ENCODE measurements at regions not wholly inside any gene's neighbourhood (a gene's known extent, or its start where the extent isn't known, plus 50 kb on each side); places are given as distances from the start of the nearest gene placed in this dataset.

DNA sequence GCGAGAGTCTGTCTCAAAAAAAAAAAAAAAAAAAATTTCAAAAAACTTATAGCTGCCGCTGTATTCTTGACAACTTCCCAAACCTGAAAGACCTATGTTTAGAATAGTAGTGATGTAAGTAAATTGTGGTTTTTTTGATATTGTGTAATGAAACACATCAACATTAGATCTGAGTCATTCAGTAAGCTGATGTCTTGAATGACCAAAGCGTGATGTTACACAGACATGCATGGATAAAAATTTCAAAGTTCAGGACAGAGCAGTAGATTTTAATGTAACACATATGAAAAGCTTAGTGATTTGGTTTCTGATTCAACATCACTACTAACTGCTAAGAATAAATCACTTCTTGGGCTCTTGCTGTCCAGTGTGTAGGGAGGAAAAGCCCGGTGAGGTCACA, 69.3 kb upstream of the MEX3C start:
- 90% methylated on average over 3 of the region's 4 CpGs; no CpG with 5 or more reads in 1 of the 2 experiments for WGBS, 2 experiments (ENCODE audit: extremely low coverage in 1 of 2, insufficient coverage in 1 of 2, insufficient read length in 1 of 2, insufficient replicate concordance in 2 of 2, low coverage in 1 of 2, low lambda C conversion rate in 2 of 2, missing lambda C conversion rate in 1 of 2)
- Histone ChIP-seq H3K36me3 (ENCODE audit: control insufficient read depth in 2 of 4, insufficient read depth in 4 of 4, low read length in 3 of 4) (no peaks in the 10 kb centered on the region), H2BK5ac (ENCODE audit: low read depth, low read length) (no peak overlapping the region), H3K4me1 (replicated peaks in 1 of 4; ENCODE audit: control insufficient read depth in 3 of 4, insufficient read depth in 4 of 4, low read length in 3 of 4) (no peaks in the 10 kb centered on the region), H3K27me3 (replicated peaks in 1 of 4; ENCODE audit: control insufficient read depth in 3 of 4, extremely low read depth in 1 of 4, insufficient read depth in 3 of 4, low read length in 3 of 4) (no peaks in the 10 kb centered on the region), H2AFZ (ENCODE audit: low read length) (no peak overlapping the region), H2BK120ac (replicated peaks; ENCODE audit: low read depth, low read length) (no peak overlapping the region), H2AK5ac (ENCODE audit: low read depth, low read length) (no peak overlapping the region), H3K14ac (ENCODE audit: insufficient read length) (no peak overlapping the region), H3K56ac (replicated peaks; ENCODE audit: insufficient read length, low read depth, low read length) (no peak overlapping the region), H3K9me3 (ENCODE audit: insufficient read depth in 2 of 2, low read depth in 1 of 2, low read length in 1 of 2) (no peaks in the 10 kb centered on the region), H3K27ac (ENCODE audit: low read depth, low read length) (no peak overlapping the region), H3K9ac (replicated peaks in 1 of 4; ENCODE audit: extremely low read depth in 1 of 4, low read depth in 3 of 4, low read length in 3 of 4) (no peak overlapping the region), H3K18ac (ENCODE audit: extremely low read depth, low read length) (no peak overlapping the region), H3K79me2 (ENCODE audit: control insufficient read depth in 1 of 2, insufficient read depth in 2 of 2, low read length in 2 of 2) (no peaks in the 10 kb centered on the region), H4K5ac (ENCODE audit: insufficient read length, low read depth, low read length) (no peak overlapping the region), H2BK20ac (ENCODE audit: low read length) (no peak overlapping the region), H3K23me2 (ENCODE audit: low read depth, low read length) (no peaks in the 10 kb centered on the region), H3K79me1 (ENCODE audit: low read depth, low read length) (no peaks in the 10 kb centered on the region), H4K8ac (ENCODE audit: extremely low read depth, insufficient read depth, low read length) (no peak overlapping the region), H2BK12ac (ENCODE audit: low read depth, low read length) (no peak overlapping the region), H2BK15ac (ENCODE audit: low read length) (no peak overlapping the region), H3K23ac (ENCODE audit: insufficient read length) (no peak overlapping the region), H4K91ac (replicated peaks; ENCODE audit: insufficient read length, low read length) (no peak overlapping the region), H4K20me1 (replicated peaks in 1 of 2; ENCODE audit: control insufficient read depth in 1 of 2, insufficient read depth in 2 of 2, low read length in 2 of 2) (no peaks in the 10 kb centered on the region), H3K4ac (replicated peaks; ENCODE audit: insufficient read length, low read depth, low read length) (no peak overlapping the region), H3K4me2 (ENCODE audit: insufficient read depth in 1 of 2, low read depth in 2 of 2, low read length in 2 of 2) (no peak overlapping the region), H3K4me3 (ENCODE audit: extremely low read depth in 1 of 4, insufficient read depth in 2 of 4, low read depth in 3 of 4, low read length in 4 of 4) (no peak overlapping the region)
- DNase-seq (ENCODE audit: low read depth in 1 of 2, low spot score in 2 of 2), result no peak
- CTCF ChIA-PET (ENCODE audit: partially characterized antibody), result interaction anchor here (0.7 to 1.3 kb wide), 3 partner anchors 11 to 33 kb away, joined by 3 to 4 read pairs (median 3); no protein-coding TSS in a partner anchor
- TF ChIP-seq SP2 (IDR thresholded peaks at IDR 0.05; ENCODE audit: low read length), result no peak
- no peak for TF ChIP-seq RFX5 (IDR thresholded peaks at IDR 0.05; ENCODE audit: borderline replicate concordance, low read depth, low read length)
- TF ChIP-seq GABPA (IDR thresholded peaks at IDR 0.05; ENCODE audit: borderline replicate concordance, insufficient read depth, low read length), result no peak
- FAIRE-seq, result no peak
- POLR2A ChIA-PET (ENCODE audit: partially characterized antibody), result no interaction called here
